Activated T-helper 2 cell treated with anti-CD3 and anti-CD28 coated beads, Interferon-gamma antibody, Interleukin-2, Interleukin-4, amounts not matched to agents 10 μg/mL and 5 μg/mL and 100 μg/mL, durations not matched to agents 14 hours and 24 hours and 36 hours (primary cell): ENCODE measurements at regions not wholly inside any gene's neighbourhood (a gene's known extent, or its start where the extent isn't known, plus 50 kb on each side); places are given as distances from the start of the nearest gene placed in this dataset.
"Not testable (repeated sequence)": the region's sequence is repeated elsewhere in the genome, so short reads cannot be mapped to it uniquely, and the experiment has no call there.

Experiments used
- DNase-seq: peaks from one replicate; pipeline ENCODE4 v3.0.0; 2021; ENCODE audit warnings: low spot score
- H3K27ac Mint-ChIP-seq: one replicate; pipeline ENCODE4 v1.8.0; 2021; ENCODE audit warnings: mixed read lengths
- H3K27me3 Mint-ChIP-seq: one replicate; pipeline ENCODE4 v1.8.0; 2021; ENCODE audit warnings: low read depth, mixed read lengths
- H3K36me3 Mint-ChIP-seq: one replicate; pipeline ENCODE4 v1.8.0; 2021; ENCODE audit warnings: low read depth, mixed read lengths
- H3K4me1 Mint-ChIP-seq: one replicate; pipeline ENCODE4 v1.8.0; 2021; ENCODE audit warnings: low read depth, mixed read lengths
- H3K4me3 Mint-ChIP-seq: one replicate; pipeline ENCODE4 v1.8.0; 2021; ENCODE audit warnings: low read depth, mild to moderate bottlenecking, moderate library complexity, mixed read lengths
- H3K9me3 Mint-ChIP-seq: one replicate; pipeline ENCODE4 v1.8.0; 2021; ENCODE audit warnings: mixed read lengths
- intact Hi-C: fragments of 100-400 bp; cut with micrococcal nuclease; formaldehyde crosslinking; loops from one replicate; pipeline ENCODE4 v1.15.1; 2023

DNA sequence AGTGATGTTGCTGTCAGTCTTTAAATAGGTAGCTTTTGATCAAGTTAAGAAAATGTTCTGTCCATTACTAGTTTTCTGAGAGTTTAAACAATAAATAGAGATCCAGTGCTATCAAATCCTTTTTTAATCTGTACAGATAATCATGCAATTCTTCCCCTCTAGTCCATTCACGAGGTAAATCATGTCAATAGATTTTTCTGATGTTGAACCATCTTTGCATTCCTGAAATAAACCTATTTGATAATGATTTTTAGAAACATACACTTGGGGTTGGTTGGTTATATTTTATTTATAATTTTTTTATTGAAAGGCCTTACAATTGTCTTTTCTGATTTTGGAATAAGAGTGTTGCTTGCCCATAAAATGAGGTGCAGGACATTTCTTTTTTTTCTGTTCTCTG lies 95.0 kb downstream of the FAM53A start:
- Mint-ChIP-seq H3K27me3 (peaks cover 7% of the 10 kb centered on the region), H3K4me1 (no peaks in the 10 kb centered on the region), H3K4me3 (no peak overlapping the region), H3K9me3 (peaks cover 22% of the 10 kb centered on the region), H3K27ac (no peak overlapping the region), H3K36me3 (no peaks in the 10 kb centered on the region)
- intact Hi-C loops = no loop called here
- no peak for DNase-seq

DNA sequence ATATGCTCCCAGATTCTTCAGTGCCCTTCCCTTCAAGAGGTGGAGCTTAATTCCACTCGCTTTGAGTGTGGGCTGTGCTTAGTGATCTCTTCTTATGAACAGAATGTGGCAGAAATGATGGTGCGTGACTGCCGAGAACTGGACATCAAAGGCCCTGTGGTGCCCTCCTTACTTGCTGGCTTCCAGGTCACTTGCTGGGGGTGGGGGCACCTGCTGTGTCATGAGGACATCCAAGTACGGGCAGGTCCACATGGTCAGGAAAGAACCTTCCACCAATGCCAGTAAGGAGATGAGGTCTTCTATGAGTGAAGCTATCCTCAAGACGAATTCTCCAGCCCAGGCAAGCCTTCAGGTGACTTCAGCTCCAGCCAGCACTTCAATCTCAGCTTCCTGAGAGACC lies 95.8 kb downstream of the FAM53A start:
- Mint-ChIP-seq H3K4me3 (no peak overlapping the region), H3K27ac (no peak overlapping the region), H3K9me3 (peaks cover 22% of the 10 kb centered on the region), H3K36me3 (no peaks in the 10 kb centered on the region), H3K27me3 (peaks cover 7% of the 10 kb centered on the region), H3K4me1 (no peaks in the 10 kb centered on the region)
- intact Hi-C loops = no loop called here
- DNase-seq = no peak

DNA sequence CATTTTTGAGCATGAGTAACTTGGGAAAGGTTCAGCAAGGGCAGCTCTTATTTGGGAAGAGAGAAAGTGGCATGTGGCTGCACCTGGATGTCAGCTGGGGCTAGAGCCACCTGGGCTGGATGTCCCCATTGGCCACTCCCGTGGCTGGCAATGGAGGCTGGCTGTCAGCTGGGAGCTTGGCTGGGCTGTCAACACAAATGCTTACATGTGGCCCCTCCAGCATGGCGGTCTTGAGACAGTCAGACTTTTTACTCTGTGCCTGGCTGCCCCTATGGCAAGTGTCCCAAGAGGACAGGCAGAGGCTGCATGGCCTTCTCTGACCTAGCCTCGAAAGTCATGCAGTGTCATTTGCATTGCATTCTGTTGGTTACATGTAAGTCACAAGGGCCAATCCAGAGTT lies 99.6 kb downstream of the FAM53A start:
- H3K9me3 Mint-ChIP-seq = peaks cover 9% of the 10 kb centered on the region

DNA sequence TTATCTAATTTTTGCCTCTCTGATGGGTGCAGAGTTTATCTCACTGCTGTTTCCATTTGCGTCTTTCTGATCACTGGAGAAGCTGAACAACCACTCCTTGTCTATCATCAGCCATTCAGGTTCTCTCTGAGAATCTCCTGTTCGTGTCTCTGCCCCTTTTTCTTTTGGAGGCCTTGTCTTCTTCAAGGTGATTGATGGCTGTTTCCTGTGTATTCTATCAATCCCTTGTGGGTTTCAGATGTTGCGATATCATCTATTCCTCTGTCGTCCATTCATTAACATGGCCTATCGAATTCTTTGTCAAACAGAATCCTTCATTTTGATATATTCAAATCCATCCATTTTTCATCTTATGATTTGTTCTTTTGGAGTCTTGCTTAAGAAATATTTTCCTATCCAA lies 100.3 kb downstream of the FAM53A start:
- Mint-ChIP-seq H3K4me1 (peaks cover 2% of the 10 kb centered on the region), H3K27ac (no peak overlapping the region), H3K4me3 (no peak overlapping the region), H3K9me3 (peaks cover 2% of the 10 kb centered on the region), H3K36me3 (no peaks in the 10 kb centered on the region), H3K27me3 (peaks cover 2% of the 10 kb centered on the region)
- intact Hi-C loops = no loop called here
- no peak for DNase-seq

More for the DNA sequence above, 99.6 kb downstream of the FAM53A start:
- H3K4me3 Mint-ChIP-seq = no peak overlapping the region
- H3K27ac Mint-ChIP-seq = no peak overlapping the region
- no peak for DNase-seq
- no peaks in the 10 kb centered on the region for H3K36me3 Mint-ChIP-seq
- H3K27me3 Mint-ChIP-seq = peaks cover 2% of the 10 kb centered on the region
- H3K4me1 Mint-ChIP-seq = peaks cover 2% of the 10 kb centered on the region
- intact Hi-C loops = no loop called here

DNA sequence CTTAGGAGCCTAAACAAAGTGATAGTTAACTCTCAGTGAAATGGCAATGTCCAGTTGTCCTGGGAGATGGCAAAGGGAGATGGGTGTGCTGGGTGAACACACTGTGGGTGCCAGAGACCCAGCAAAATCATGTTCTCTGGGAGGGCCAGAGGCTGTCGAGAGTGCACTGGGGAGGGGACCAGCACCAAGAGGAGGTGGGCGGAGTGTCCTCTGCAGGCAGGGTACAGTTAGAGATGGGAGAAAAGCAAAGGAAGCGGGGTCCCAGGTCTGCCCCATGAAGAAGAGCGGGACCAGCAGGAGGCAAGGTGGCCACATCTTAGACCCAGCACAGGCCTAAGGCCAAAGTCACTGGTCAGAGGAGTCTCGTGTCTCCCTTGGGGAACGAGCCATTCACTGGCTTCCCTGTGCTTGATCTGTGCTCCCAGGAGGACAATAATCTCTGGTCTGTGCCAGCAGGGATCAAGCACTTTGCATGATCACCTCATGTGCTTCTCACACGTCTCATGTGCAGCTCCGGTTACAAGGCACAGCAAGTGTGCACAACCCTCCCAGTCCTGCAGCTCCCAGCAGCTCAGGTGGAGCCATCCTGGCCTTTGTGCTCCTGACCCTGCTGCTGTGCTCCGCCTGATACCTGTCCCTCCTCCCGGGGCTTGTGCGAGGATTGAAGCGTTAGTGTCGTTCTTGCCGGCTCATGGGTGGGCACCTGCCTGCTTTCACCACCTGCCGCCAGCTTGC lies 100.9 kb downstream of the FAM53A start:
- no peaks in the 10 kb centered on the region for H3K9me3 Mint-ChIP-seq
- no peak overlapping the region for H3K4me3 Mint-ChIP-seq
- intact Hi-C loops = no loop called here
- H3K4me1 Mint-ChIP-seq = peaks cover 2% of the 10 kb centered on the region
- no peak overlapping the region for H3K27ac Mint-ChIP-seq
- H3K27me3 Mint-ChIP-seq = no peaks in the 10 kb centered on the region
- no peaks in the 10 kb centered on the region for H3K36me3 Mint-ChIP-seq
- DNase-seq = no peak

DNA sequence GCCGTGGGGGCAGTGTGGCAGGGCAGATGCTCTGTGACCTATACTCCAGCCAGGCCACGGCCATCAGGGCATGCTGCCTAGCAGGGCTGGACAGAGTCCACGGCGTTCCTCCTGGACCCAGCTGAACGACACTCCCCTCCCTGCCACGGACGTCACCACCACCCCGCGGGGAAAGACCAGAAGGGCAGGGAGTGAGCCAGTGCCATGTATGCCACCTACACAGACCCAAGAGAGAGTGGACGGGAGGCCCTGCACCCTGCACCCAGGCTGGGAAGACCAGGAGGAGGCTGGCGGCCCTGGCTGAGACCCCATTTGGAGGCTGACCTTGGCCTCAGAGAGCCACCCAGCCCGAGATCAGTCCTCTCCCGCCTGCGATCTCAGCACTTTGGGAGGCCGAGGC lies 101.9 kb downstream of the FAM53A start:
- H3K9me3 Mint-ChIP-seq = no peaks in the 10 kb centered on the region
- no peak overlapping the region for H3K4me3 Mint-ChIP-seq
- no peak overlapping the region for H3K27ac Mint-ChIP-seq
- H3K4me1 Mint-ChIP-seq = peaks cover 2% of the 10 kb centered on the region
- no peaks in the 10 kb centered on the region for H3K27me3 Mint-ChIP-seq
- DNase-seq = no peak
- no peaks in the 10 kb centered on the region for H3K36me3 Mint-ChIP-seq
- intact Hi-C loops = no loop called here

DNA sequence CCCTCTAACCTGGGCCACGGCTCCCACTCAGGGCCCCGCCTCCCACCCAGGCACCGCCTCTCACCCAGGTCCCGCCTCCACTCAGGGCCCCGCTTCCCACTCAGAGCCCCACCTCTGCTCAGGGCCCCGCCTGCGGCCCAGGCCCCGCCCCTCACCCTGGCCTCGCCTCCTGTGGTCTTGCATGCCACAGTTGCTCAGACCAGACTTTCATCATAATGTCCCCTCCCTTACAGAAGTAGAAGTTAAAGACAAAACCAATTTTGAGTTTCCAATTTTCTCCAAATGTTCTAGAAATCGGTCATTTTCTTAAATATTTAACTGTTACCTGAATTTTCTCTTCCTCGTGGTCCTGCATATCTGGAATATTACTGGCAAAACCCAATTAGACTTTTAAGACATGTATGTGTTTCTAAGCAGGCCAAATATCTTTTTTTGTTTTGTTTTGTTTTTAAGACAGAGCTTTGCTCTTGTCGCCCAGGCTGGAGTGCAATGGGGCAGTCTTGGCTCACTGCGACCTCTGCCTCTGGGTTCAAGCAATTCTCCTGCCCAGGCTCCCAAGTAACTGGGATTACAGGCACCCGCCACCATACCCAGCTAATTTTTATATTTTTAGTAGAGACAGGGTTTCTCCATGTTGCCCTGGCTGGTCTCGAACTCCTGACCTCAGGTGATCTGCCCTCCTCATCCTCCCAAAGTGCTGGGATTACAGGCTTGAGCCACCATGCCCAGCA lies 102.8 kb downstream of the FAM53A start:
- H3K36me3 Mint-ChIP-seq, H3K27me3 Mint-ChIP-seq, intact Hi-C loops, H3K9me3 Mint-ChIP-seq, H3K4me1 Mint-ChIP-seq: not testable (repeated sequence)
- peak overlapping the region; percentile 52 for H3K27ac Mint-ChIP-seq
- H3K4me3 Mint-ChIP-seq = peak overlapping the region; percentile 37
- peak; percentile 86 for DNase-seq

DNA sequence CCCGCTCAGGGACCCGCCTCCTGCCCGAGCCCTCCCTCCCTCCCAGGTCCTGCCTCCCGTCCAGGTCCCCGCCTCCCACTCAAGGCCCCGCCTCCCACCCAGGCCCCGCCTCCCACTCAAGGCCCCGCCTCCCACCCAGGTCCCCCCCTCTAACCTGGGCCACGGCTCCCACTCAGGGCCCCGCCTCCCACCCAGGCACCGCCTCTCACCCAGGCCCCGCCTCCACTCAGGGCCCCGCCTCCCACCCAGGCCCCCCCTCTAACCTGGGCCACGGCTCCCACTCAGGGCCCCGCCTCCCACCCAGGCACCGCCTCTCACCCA lies 103.5 kb downstream of the FAM53A start:
- H3K27me3 Mint-ChIP-seq, H3K4me3 Mint-ChIP-seq, H3K9me3 Mint-ChIP-seq, intact Hi-C loops, DNase-seq, H3K36me3 Mint-ChIP-seq, H3K4me1 Mint-ChIP-seq, H3K27ac Mint-ChIP-seq: not testable (repeated sequence)

DNA sequence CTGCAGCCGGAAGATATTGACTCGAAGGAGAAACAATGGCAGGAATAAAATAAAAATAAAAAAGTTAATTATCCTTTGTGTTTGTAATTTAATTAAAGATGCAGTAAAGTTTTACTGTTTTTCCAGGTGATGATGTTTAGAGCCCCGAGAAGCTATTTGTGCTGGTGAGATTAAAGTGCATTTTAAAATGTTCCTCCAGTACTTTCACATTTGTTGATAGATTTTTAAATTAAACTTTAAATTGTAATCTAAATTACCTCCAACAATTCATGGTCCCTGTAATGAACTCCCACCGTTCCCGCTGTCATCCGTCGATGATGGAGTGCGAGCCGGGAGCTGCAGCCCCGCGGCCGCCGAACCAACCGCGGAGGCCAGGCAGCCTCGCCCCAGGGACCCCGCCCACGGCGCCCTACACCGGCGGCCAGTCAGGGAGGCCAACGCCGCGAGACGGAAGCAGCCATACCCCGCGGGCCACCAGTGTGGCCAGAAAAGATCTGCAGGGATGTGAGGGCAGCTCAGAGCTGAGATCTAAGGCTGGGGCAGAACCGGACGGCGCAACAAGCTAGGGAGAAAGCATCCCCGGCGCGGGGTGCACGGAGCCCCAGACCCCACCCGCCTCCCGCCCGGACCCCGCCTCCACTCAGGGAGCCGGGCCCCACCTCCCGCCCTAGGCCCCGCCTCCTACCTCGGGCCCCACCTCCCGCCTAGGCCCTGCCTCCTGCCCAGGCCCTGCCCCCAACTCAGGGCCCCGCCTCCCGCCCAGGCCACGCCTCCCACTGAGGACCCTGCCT lies 104.0 kb downstream of the FAM53A start:
- Mint-ChIP-seq H3K4me3 (peak overlapping the region; percentile 67), H3K27me3 (no peaks in the 10 kb centered on the region), H3K27ac (peak overlapping the region; percentile 68), H3K36me3 (no peaks in the 10 kb centered on the region), H3K9me3 (no peaks in the 10 kb centered on the region), H3K4me1 (peaks cover 2% of the 10 kb centered on the region)
- peak; percentile 82 for DNase-seq
- intact Hi-C loops = loop anchor here (1.0 kb wide), 1 partner anchor 233 kb away; the partner anchor contains the start of gene UVSSA

DNA sequence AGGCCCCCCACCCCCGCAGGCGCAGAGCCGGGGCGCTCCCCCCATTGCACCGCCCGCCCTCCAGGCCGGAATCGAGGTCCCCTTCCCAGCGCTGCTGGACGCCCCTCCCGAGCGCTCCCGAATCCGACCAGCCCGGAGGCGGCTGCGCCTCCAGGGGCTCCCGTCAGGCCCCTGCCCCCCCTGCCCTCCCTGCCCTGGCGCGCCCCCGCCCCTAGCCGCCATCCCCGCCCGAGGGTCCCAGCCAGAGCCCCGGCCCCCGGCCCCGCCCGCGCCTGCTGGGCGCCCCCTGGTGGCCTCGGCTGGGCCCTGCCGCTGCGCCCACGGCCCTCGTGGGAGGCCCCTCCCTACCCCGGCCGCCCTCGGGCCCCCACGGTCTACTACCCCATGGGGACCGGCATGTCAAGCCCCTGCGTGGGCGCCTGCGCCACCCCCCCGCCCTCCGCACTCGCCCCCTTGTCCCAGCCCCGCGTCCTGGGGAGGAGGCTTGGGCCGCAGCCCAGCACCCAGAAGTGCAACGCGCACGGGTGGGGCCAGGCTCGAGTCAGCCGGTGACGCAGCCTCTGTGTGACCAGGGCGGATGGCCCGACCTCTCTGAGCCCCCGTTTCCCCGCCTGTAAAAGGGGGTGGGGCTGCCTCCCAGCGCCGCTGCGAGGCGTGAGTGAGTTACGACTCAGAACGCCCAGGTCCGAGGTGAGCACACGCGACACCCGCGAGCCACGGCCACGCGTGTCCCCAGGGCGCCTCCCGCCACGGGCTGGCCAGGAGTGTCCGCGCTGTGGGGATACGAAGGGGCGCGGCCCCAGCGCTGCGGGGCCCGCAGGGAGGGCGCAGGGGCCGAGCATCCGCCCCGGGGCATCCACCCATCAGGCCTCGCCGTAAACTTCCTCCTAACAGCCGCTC lies 104.9 kb downstream of the FAM53A start:
- peaks cover 2% of the 10 kb centered on the region for H3K4me1 Mint-ChIP-seq
- H3K27ac Mint-ChIP-seq = peak overlapping the region; percentile 70
- H3K9me3 Mint-ChIP-seq = no peaks in the 10 kb centered on the region

DNA sequence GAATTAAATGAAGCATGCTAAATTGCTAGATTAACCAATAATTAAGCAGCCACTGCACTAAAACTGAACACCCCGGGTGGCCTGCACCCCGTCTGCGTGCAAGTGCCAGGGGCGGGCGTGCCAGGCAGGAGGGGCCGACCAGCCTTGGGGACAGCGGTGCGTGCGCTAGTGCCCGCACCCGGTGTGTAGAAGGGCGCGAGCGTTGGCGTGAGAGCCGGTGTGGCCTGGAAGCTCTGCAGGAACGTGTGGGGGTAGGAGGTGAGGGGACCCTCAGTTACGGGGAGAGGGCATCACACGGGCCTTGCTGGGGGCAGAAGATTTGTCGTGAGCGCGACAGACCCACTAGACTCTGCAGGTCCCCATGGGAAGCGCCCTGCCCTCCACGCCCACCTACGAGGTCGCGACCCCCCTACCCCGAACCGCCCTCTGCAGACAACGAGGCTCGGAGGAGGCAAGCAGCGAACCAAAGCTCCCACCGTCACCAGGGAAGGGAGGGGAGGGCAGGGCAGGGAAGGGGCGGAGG lies 105.8 kb downstream of the FAM53A start:
- no peaks in the 10 kb centered on the region for H3K9me3 Mint-ChIP-seq
- H3K4me3 Mint-ChIP-seq = peak overlapping the region; percentile 45
- no peak for DNase-seq
- no peak overlapping the region for H3K27ac Mint-ChIP-seq
- H3K27me3 Mint-ChIP-seq = no peaks in the 10 kb centered on the region
- peaks cover 2% of the 10 kb centered on the region for H3K4me1 Mint-ChIP-seq
- intact Hi-C loops = no loop called here
- H3K36me3 Mint-ChIP-seq = no peaks in the 10 kb centered on the region

More for the DNA sequence above, 104.9 kb downstream of the FAM53A start:
- intact Hi-C loops = loop anchor here (1.0 kb wide), 1 partner anchor 232 kb away; the partner anchor contains the start of gene UVSSA
- Mint-ChIP-seq H3K4me3 (peak overlapping the region; percentile 67), H3K36me3 (no peaks in the 10 kb centered on the region), H3K27me3 (no peaks in the 10 kb centered on the region)
- DNase-seq = peak; percentile 68

DNA sequence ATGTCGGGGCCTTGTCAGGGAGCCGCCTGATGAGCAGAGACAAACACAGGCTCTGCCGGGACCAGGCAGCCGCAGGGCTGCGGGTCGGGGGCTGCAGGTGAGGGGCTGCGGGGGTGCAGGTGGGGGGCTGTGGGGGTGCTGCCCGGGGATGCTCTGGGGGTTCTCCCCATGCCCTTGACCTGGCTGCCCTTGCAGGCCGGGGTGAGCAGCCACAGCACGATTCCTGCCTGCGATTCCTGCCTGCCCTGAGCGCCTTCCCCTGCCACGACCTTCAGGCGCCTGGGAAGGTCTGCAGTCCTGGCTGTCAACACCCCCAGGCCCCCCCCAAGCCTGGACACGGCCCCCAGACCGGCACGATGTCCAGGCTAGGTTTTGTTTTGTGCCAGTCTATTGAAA lies 106.3 kb downstream of the FAM53A start:
- no peak overlapping the region for H3K27ac Mint-ChIP-seq
- DNase-seq = no peak
- no peaks in the 10 kb centered on the region for H3K36me3 Mint-ChIP-seq
- H3K27me3 Mint-ChIP-seq = no peaks in the 10 kb centered on the region
- no peak overlapping the region for H3K4me3 Mint-ChIP-seq
- intact Hi-C loops = no loop called here
- no peaks in the 10 kb centered on the region for H3K9me3 Mint-ChIP-seq
- H3K4me1 Mint-ChIP-seq = peaks cover 2% of the 10 kb centered on the region
